ENCODE measurements at regions not wholly inside any gene's neighbourhood (a gene's known extent, or its start where the extent isn't known, plus 50 kb on each side); places are given as distances from the start of the nearest gene placed in this dataset.

GRCh38 chr17:70370816-70371215, 201.5 kb downstream of the KCNJ2 start:
- TF ChIP-seq EZH2 (IDR thresholded peaks at IDR 0.05; ENCODE audit: borderline replicate concordance, insufficient read depth, low read depth, low read length, poor library complexity, severe bottlenecking) (no peak), CTCF (IDR thresholded peaks at IDR 0.05) (no peak)
- Histone ChIP-seq H4K20me1 (ENCODE audit: control insufficient read depth, insufficient read depth, low read length, poor library complexity, severe bottlenecking) (no peaks in the 10 kb centered on the region), H3K4me1 (ENCODE audit: control insufficient read depth in 2 of 2, insufficient read depth in 2 of 2, low read length in 2 of 2) (no peaks in the 10 kb centered on the region), H3K27me3 (replicated peaks in 1 of 4; ENCODE audit: control extremely low read depth in 1 of 4, control insufficient read depth in 3 of 4, insufficient read depth in 4 of 4, low read length in 3 of 4) (no peaks in the 10 kb centered on the region), H3K79me2 (ENCODE audit: control insufficient read depth, insufficient read depth, low read length) (no peaks in the 10 kb centered on the region), H3K9ac (ENCODE audit: low read length) (no peak overlapping the region), H3K36me3 (replicated peaks in 1 of 2; ENCODE audit: control extremely low read depth in 1 of 2, control insufficient read depth in 1 of 2, extremely low read depth in 1 of 2, insufficient read depth in 2 of 2, low read length in 1 of 2) (no peaks in the 10 kb centered on the region), H3K4me2 (replicated peaks; ENCODE audit: low read depth, low read length, poor library complexity, severe bottlenecking) (no peak overlapping the region), H3K27ac (ENCODE audit: low read length in 2 of 2) (no peak overlapping the region), H3K9me3 (ENCODE audit: control extremely low read depth in 1 of 3, control insufficient read depth in 2 of 3, insufficient read depth in 1 of 3, low read length in 2 of 3) (peaks cover 0 to 2% (median 0%) of the 10 kb centered on the region in 3 donors), H3K4me3 (ENCODE audit: control extremely low read depth in 1 of 5, extremely low read depth in 1 of 5, insufficient read depth in 1 of 5, low read depth in 2 of 5, low read length in 4 of 5) (no peak overlapping the region), H2AFZ (ENCODE audit: insufficient read depth, low read depth, low read length, poor library complexity, severe bottlenecking) (no peak overlapping the region)
- POLR2A ChIA-PET = no interaction called here
- CTCF ChIA-PET = no interaction called here
- H3K4me1 Mint-ChIP-seq = no peaks in the 10 kb centered on the region
- H3K27me3 Mint-ChIP-seq = no peaks in the 10 kb centered on the region
- DNase-seq (no peak), ATAC-seq (ENCODE audit: low read depth) (no peak)
- intact Hi-C loops (cut with micrococcal nuclease) = no loop called here
- H3K27ac Mint-ChIP-seq = no peak overlapping the region
- WGBS (ENCODE audit: insufficient coverage) = 71% methylated on average over 1 of the region's 4 CpGs
- H3K9me3 Mint-ChIP-seq (ENCODE audit: insufficient read depth) = peaks cover 4% of the 10 kb centered on the region
- H3K4me3 Mint-ChIP-seq = no peak overlapping the region

GRCh38 chr17:70373369-70373768, 204.0 kb downstream of the KCNJ2 start:
- no peak for ATAC-seq (ENCODE audit: low read depth)
- Histone ChIP-seq H3K36me3 (replicated peaks in 1 of 2; ENCODE audit: control extremely low read depth in 1 of 2, control insufficient read depth in 1 of 2, extremely low read depth in 1 of 2, insufficient read depth in 2 of 2, low read length in 1 of 2) (no peaks in the 10 kb centered on the region), H3K27me3 (replicated peaks in 1 of 4; ENCODE audit: control extremely low read depth in 1 of 4, control insufficient read depth in 3 of 4, insufficient read depth in 4 of 4, low read length in 3 of 4) (no peaks in the 10 kb centered on the region), H3K4me2 (replicated peaks; ENCODE audit: low read depth, low read length, poor library complexity, severe bottlenecking) (no peak overlapping the region), H4K20me1 (ENCODE audit: control insufficient read depth, insufficient read depth, low read length, poor library complexity, severe bottlenecking) (no peaks in the 10 kb centered on the region), H2AFZ (ENCODE audit: insufficient read depth, low read depth, low read length, poor library complexity, severe bottlenecking) (no peak overlapping the region), H3K79me2 (ENCODE audit: control insufficient read depth, insufficient read depth, low read length) (no peaks in the 10 kb centered on the region), H3K4me1 (ENCODE audit: control insufficient read depth in 2 of 2, insufficient read depth in 2 of 2, low read length in 2 of 2) (no peaks in the 10 kb centered on the region), H3K27ac (ENCODE audit: low read length in 2 of 2) (no peak overlapping the region), H3K9me3 (ENCODE audit: control extremely low read depth in 1 of 3, control insufficient read depth in 2 of 3, insufficient read depth in 1 of 3, low read length in 2 of 3) (peaks cover 0 to 2% (median 0%) of the 10 kb centered on the region in 3 donors), H3K4me3 (ENCODE audit: control extremely low read depth in 1 of 5, extremely low read depth in 1 of 5, insufficient read depth in 1 of 5, low read depth in 2 of 5, low read length in 4 of 5) (no peak overlapping the region), H3K9ac (ENCODE audit: low read length) (no peak overlapping the region)
- peaks cover 4% of the 10 kb centered on the region for H3K9me3 Mint-ChIP-seq (ENCODE audit: insufficient read depth)
- DNase-seq = no peak
- H3K4me1 Mint-ChIP-seq = no peaks in the 10 kb centered on the region
- intact Hi-C loops (cut with micrococcal nuclease) = no loop called here
- POLR2A ChIA-PET = no interaction called here
- CTCF ChIA-PET = no interaction called here
- H3K27me3 Mint-ChIP-seq = no peaks in the 10 kb centered on the region
- TF ChIP-seq EZH2 (IDR thresholded peaks at IDR 0.05; ENCODE audit: borderline replicate concordance, insufficient read depth, low read depth, low read length, poor library complexity, severe bottlenecking) = no peak
- no peak for TF ChIP-seq CTCF (IDR thresholded peaks at IDR 0.05)
- no peak overlapping the region for H3K4me3 Mint-ChIP-seq
- no CpG with 5 or more reads among the region's 1 CpG for WGBS (ENCODE audit: insufficient coverage)
- no peak overlapping the region for H3K27ac Mint-ChIP-seq

Data from B cell (primary cell).